HCT116 (cell line): ENCODE measurements at regions not wholly inside any gene's neighbourhood (a gene's known extent, or its start where the extent isn't known, plus 50 kb on each side); places are given as distances from the start of the nearest gene placed in this dataset.
A peak's percentile ranks its signal among the peaks of the same experiment; 100 is the strongest.

Source experiments
- ATAC-seq: fragments of 200-7000 bp; cut with Tn5 transposase; 2 replicates; pipeline ENCODE4 v1.9.1; 2020; ENCODE audit warnings: mild to moderate bottlenecking, moderate library complexity
- BruUV-seq: library from RNA; stranded (reverse); fragments of 400-500 nt; replicated peaks from 2 replicates; lab custom pipeline; 2021; lab: Mats Ljungman, UMichigan
- CTCF ChIA-PET: fragments of 300-600 bp; sonication (Branson Sonifier 250); formaldehyde crosslinking; loops from one replicate; lab custom pipeline; 2021; ENCODE audit warnings: antibody characterized with exemption; lab: Charles Lee
- POLR2A ChIA-PET: fragments of 300-600, 350-600 bp; sonication (Branson Sonifier 250); formaldehyde crosslinking; loops from one replicate; lab custom pipeline; 2021; ENCODE audit warnings: antibody characterized with exemption; lab: Charles Lee
- RAD21 ChIA-PET, 2 experiments: fragments of 300-600 bp; sonication (Branson Sonifier 250); formaldehyde crosslinking; loops; one replicate each; lab custom pipeline; 2023; ENCODE audit warnings: low total read pairs in 2 of 2; ENCODE audit not compliant: uncharacterized antibody in 2 of 2, unreplicated experiment in 2 of 2, low non-redundant PET in 1 of 2; lab: Charles Lee
- DNase-seq: peaks from one replicate; pipeline ENCODE4 v3.0.0-alpha.2; 2010; ENCODE audit warnings: low read depth, low spot score
- H2AFZ ChIP-seq: fragments of 200-600 bp; shearing (Covaris generic), sonication (generic); 2 replicates; pipeline ENCODE4 v1.6.1; 2017; ENCODE audit warnings: low read depth, mixed run types, mixed read lengths, antibody characterized with exemption, low read length; ENCODE audit not compliant: poor library complexity, severe bottlenecking
- H3K27ac ChIP-seq: 2 replicates; pipeline ENCODE4 v1.5.1; 2012; ENCODE audit warnings: low read depth, low read length
- H3K27me3 ChIP-seq: fragments of 200-600 bp; sonication (generic); 2 replicates; pipeline ENCODE4 v1.6.1; 2016; ENCODE audit warnings: mixed run types, low read length, mixed read lengths; ENCODE audit not compliant: insufficient read depth
- H3K36me3 ChIP-seq, 2 experiments: fragments of 200-500 bp in 1 of 2; fragments of 200-600 bp in 1 of 2; sonication (Bioruptor generic) in 1 of 2; sonication (generic) in 1 of 2; 2 replicates each; pipeline versions ENCODE4 v1.5.1 to v1.6.1; 2014 to 2016; ENCODE audit warnings: low read length in 2 of 2, inconsistent platforms in 1 of 2, mixed read lengths in 1 of 2, mixed run types in 1 of 2; ENCODE audit not compliant: insufficient read depth in 2 of 2, control insufficient read depth in 1 of 2
- H3K4me1 ChIP-seq, 2 experiments: fragments of 200-600 bp in 1 of 2; sonication (generic) in 1 of 2; 2 replicates each; pipeline versions ENCODE4 v1.5.1 to v1.6.1; 2012 to 2017; ENCODE audit warnings: low read length in 2 of 2, inconsistent platforms in 1 of 2, mild to moderate bottlenecking in 1 of 2, mixed read lengths in 1 of 2, mixed run types in 1 of 2, moderate library complexity in 1 of 2; ENCODE audit not compliant: insufficient read depth in 2 of 2, control insufficient read depth in 1 of 2
- H3K4me2 ChIP-seq: fragments of 200-600 bp; sonication (generic); 2 replicates; pipeline ENCODE4 v1.6.1; 2017; ENCODE audit warnings: mixed run types, low read length, mixed read lengths
- H3K4me3 ChIP-seq, 2 experiments: fragments of 200-600 bp in 1 of 2; sonication (generic) in 1 of 2; replicated peaks in 1 of 2; 2 replicates each; pipeline ENCODE4 v1.5.1; 2011 to 2016; ENCODE audit warnings: low read length in 2 of 2, control low read depth in 1 of 2, low read depth in 1 of 2, mild to moderate bottlenecking in 1 of 2, mixed read lengths in 1 of 2, mixed run types in 1 of 2
- H3K79me2 ChIP-seq: fragments of 200-600 bp; sonication (generic); 2 replicates; pipeline ENCODE4 v1.6.1; 2017; ENCODE audit warnings: mild to moderate bottlenecking, mixed run types, low read length, moderate library complexity, mixed read lengths; ENCODE audit not compliant: insufficient read depth
- H3K9ac ChIP-seq: fragments of 200-600 bp; sonication (generic); 2 replicates; pipeline ENCODE4 v1.6.1; 2016; ENCODE audit warnings: low read length, mixed read lengths
- H3K9me2 ChIP-seq: fragments of 200-600 bp; sonication (generic), shearing (Covaris generic); 2 replicates; pipeline ENCODE4 v1.6.1; 2017; ENCODE audit warnings: mixed run types, mild to moderate bottlenecking, moderate library complexity; ENCODE audit not compliant: insufficient read depth
- H3K9me3 ChIP-seq, 2 experiments: fragments of 200-500 bp in 1 of 2; fragments of 200-600 bp in 1 of 2; sonication (Bioruptor generic) in 1 of 2; sonication (generic) in 1 of 2; 2 replicates each; pipeline ENCODE4 v1.6.1; 2014 to 2017; ENCODE audit warnings: low read length in 2 of 2, mixed read lengths in 2 of 2, inconsistent platforms in 1 of 2, low read depth in 1 of 2, mild to moderate bottlenecking in 1 of 2, mixed run types in 1 of 2, moderate library complexity in 1 of 2; ENCODE audit not compliant: control insufficient read depth in 1 of 2, insufficient read depth in 1 of 2
- H4K20me1 ChIP-seq: fragments of 200-600 bp; sonication (generic), shearing (Covaris generic); 2 replicates; pipeline ENCODE4 v1.6.1; 2017; ENCODE audit warnings: mixed run types, mild to moderate bottlenecking, moderate library complexity; ENCODE audit not compliant: insufficient read depth
- CEBPB ChIP-seq: IDR thresholded peaks from 2 replicates; pipeline ENCODE4 v1.6.1; 2012; ENCODE audit warnings: low read depth
- CTCF ChIP-seq, 3 experiments: fragments of 200-600 bp in 1 of 3; sonication (generic) in 1 of 3; IDR thresholded peaks in 2 of 3; conservative IDR thresholded peaks in 1 of 3; 2 replicates each; pipeline ENCODE4 v1.5.1; 2012 to 2017; ENCODE audit warnings: low read depth in 2 of 3, low read length in 2 of 3, antibody characterized with exemption in 1 of 3, borderline replicate concordance in 1 of 3, control low read depth in 1 of 3, mild to moderate bottlenecking in 1 of 3, mixed read lengths in 1 of 3, mixed run types in 1 of 3, moderate library complexity in 1 of 3; ENCODE audit not compliant: insufficient read depth in 1 of 3
- EGR1 ChIP-seq: IDR thresholded peaks from 2 replicates; pipeline ENCODE4 v1.6.1; 2012; ENCODE audit warnings: low read depth
- ELF1 ChIP-seq: IDR thresholded peaks from 2 replicates; pipeline ENCODE4 v1.6.1; 2012; ENCODE audit warnings: low read depth, borderline replicate concordance
- EZH2 ChIP-seq: fragments of 200-600 bp; sonication (generic); IDR thresholded peaks from 2 replicates; pipeline ENCODE4 v1.6.1; 2017; ENCODE audit warnings: antibody characterized with exemption, mixed run types
- FOSL1 ChIP-seq: IDR thresholded peaks from 2 replicates; pipeline ENCODE4 v1.6.1; 2012; ENCODE audit warnings: low read depth
- JUND ChIP-seq: IDR thresholded peaks from 2 replicates; pipeline ENCODE4 v1.6.1; 2012
- MAX ChIP-seq: IDR thresholded peaks from 2 replicates; pipeline ENCODE4 v1.6.1; 2012
- POLR2A ChIP-seq: IDR thresholded peaks from 2 replicates; pipeline ENCODE4 v1.7.0; 2011; ENCODE audit warnings: borderline replicate concordance; ENCODE audit not compliant: insufficient read depth, insufficient read length; ENCODE audit errors: extremely low read depth
- POLR2AphosphoS5 ChIP-seq: IDR thresholded peaks from 2 replicates; pipeline ENCODE4 v1.6.1; 2011; ENCODE audit warnings: mild to moderate bottlenecking, low read depth, low read length, moderate library complexity
- RAD21 ChIP-seq: IDR thresholded peaks from 2 replicates; pipeline ENCODE4 v1.6.1; 2012; ENCODE audit warnings: low read depth, mild to moderate bottlenecking
- SIN3A ChIP-seq: IDR thresholded peaks from 2 replicates; pipeline ENCODE4 v1.6.1; 2012; ENCODE audit warnings: low read depth
- SP1 ChIP-seq: IDR thresholded peaks from 2 replicates; pipeline ENCODE4 v1.6.1; 2012; ENCODE audit warnings: low read depth
- SRF ChIP-seq: IDR thresholded peaks from 2 replicates; pipeline ENCODE4 v1.6.1; 2012; ENCODE audit warnings: low read depth
- YY1 ChIP-seq: IDR thresholded peaks from 2 replicates; pipeline ENCODE4 v1.6.1; 2011; ENCODE audit warnings: low read length, low read depth, moderate library complexity, mild to moderate bottlenecking; ENCODE audit not compliant: insufficient replicate concordance; ENCODE audit errors: extremely low read depth
- ZFX ChIP-seq: fragments of 450-650 bp; IDR thresholded peaks from 2 replicates; pipeline ENCODE4 v1.6.1; 2017
- ZNF274 ChIP-seq: fragments of 200-500 bp; sonication (Bioruptor generic); IDR thresholded peaks from 2 replicates; pipeline ENCODE4 v1.6.1; 2014; ENCODE audit warnings: mild to moderate bottlenecking, low read depth, low read length, inconsistent platforms
- intact Hi-C: fragments of 100-400 bp; cut with micrococcal nuclease; formaldehyde crosslinking; loops from 2 replicates; pipeline ENCODE4 v1.10.0; 2022

GRCh38 chr3:177977381-177978158, 558.7 kb upstream of the KCNMB2 start:
- Histone ChIP-seq H3K9me3 (no peaks in the 10 kb centered on the region), H4K20me1 (no peaks in the 10 kb centered on the region), H2AFZ (no peak overlapping the region), H3K27me3 (no peaks in the 10 kb centered on the region), H3K79me2 (no peaks in the 10 kb centered on the region), H3K36me3 (no peaks in the 10 kb centered on the region), H3K27ac (no peak overlapping the region), H3K4me3 (no peak overlapping the region), H3K4me1 (peaks cover 0 to 13% of the 10 kb centered on the region in 2 experiments; a peak in 1 of 4 replicates), H3K9ac (no peak overlapping the region), H3K9me2 (no peaks in the 10 kb centered on the region), H3K4me2 (0 out of 2 replicates have a peak overlapping the region, but pooled peaks have one; percentile 9)
- DNase-seq (peak; percentile 18), ATAC-seq (no peak)
- RAD21 ChIA-PET: no interaction called here
- intact Hi-C loops: no loop called here
- CTCF ChIA-PET: no interaction called here
- no TSS peak for BruUV-seq
- no peak for TF ChIP-seq EZH2
- 0 out of 2 replicates have a peak, but pooled peaks have one; percentile 8 for TF ChIP-seq FOSL1
- TF ChIP-seq CEBPB: peak; percentile 59; the same call in 1 of the 2 replicates
- no peak for TF ChIP-seq ELF1
- no peak for TF ChIP-seq SIN3A
- no peak for TF ChIP-seq MAX
- no peak for TF ChIP-seq POLR2AphosphoS5
- POLR2A ChIA-PET: no interaction called here

GRCh38 chr3:177978946-177979345, 557.3 kb upstream of the KCNMB2 start:
- Histone ChIP-seq H3K79me2 (no peaks in the 10 kb centered on the region), H4K20me1 (no peaks in the 10 kb centered on the region), H3K4me3 (no peak overlapping the region), H3K9me3 (no peaks in the 10 kb centered on the region), H3K9ac (no peak overlapping the region), H3K27me3 (no peaks in the 10 kb centered on the region), H3K4me1 (peaks cover 0 to 5% of the 10 kb centered on the region in 2 experiments; a peak in 1 of 4 replicates), H3K36me3 (no peaks in the 10 kb centered on the region)
- intact Hi-C loops: no loop called here
- no peak for DNase-seq
- RAD21 ChIA-PET: no interaction called here
- POLR2A ChIA-PET: no interaction called here
- no TSS peak for BruUV-seq
- TF ChIP-seq CTCF (IDR thresholded peaks at IDR 0.05 in 2 of 3, conservative IDR thresholded peaks at IDR 0.05 in 1 of 3; ENCODE audit: borderline replicate concordance in 1 of 3, insufficient read depth in 1 of 3, low read depth in 2 of 3, low read length in 2 of 3): no peak
- no peak for TF ChIP-seq ZNF274
- TF ChIP-seq SIN3A: no peak
- no peak for TF ChIP-seq POLR2A
- TF ChIP-seq EZH2: no peak
- no peak for TF ChIP-seq POLR2AphosphoS5
- no peak for TF ChIP-seq EGR1
- TF ChIP-seq YY1: no peak
- no peak for TF ChIP-seq RAD21
- TF ChIP-seq MAX: no peak
- no peak for TF ChIP-seq SRF
- TF ChIP-seq ZFX: no peak
- TF ChIP-seq JUND: no peak
- no peak for TF ChIP-seq SP1
- TF ChIP-seq, all 23 proteins: peak for 0
- no peak overlapping the region for H2AFZ ChIP-seq
- H3K9me2 ChIP-seq: no peaks in the 10 kb centered on the region
- H3K4me2 ChIP-seq: no peak overlapping the region
- no peak overlapping the region for H3K27ac ChIP-seq
- no peak for ATAC-seq
- CTCF ChIA-PET: no interaction called here
